Liver (tissue), 3 donors: ENCODE measurements at regions not wholly inside any gene's neighbourhood (a gene's known extent, or its start where the extent isn't known, plus 50 kb on each side); places are given as distances from the start of the nearest gene placed in this dataset.

Source experiments
- CTCF ChIP-seq: fragments of 150-350 bp; IDR thresholded peaks from 2 replicates; pipeline ENCODE4 v1.5.1; 2017; ENCODE audit warnings: improper control_type of control experiment, low read depth, low read length; ENCODE audit not compliant: missing input control
- REST ChIP-seq: IDR thresholded peaks from 2 replicates; pipeline ENCODE4 v1.6.1; 2016; ENCODE audit warnings: antibody characterized with exemption, mild to moderate bottlenecking
- RXRA ChIP-seq, 2 donors: IDR thresholded peaks; 2 replicates each; pipeline ENCODE4 v1.6.1; 2017 to 2018; ENCODE audit warnings: antibody characterized with exemption in 2 of 2, mild to moderate bottlenecking in 1 of 2
- donor health status: healthy.
- donor health status: healthy.

- TF ChIP-seq RXRA (IDR thresholded peaks at IDR 0.05) (no peak), CTCF (no peak), REST (no peak)
These were observed 141.3 kb upstream of the VKORC1L1 start for GRCh38 chr7:65731562-65732035.
